Muscle of arm (tissue), 1 donor: ENCODE measurements at regions not wholly inside any gene's neighbourhood (a gene's known extent, or its start where the extent isn't known, plus 50 kb on each side); places are given as distances from the start of the nearest gene placed in this dataset.
"Not testable (repeated sequence)": the region's sequence is repeated elsewhere in the genome, so short reads cannot be mapped to it uniquely, and the experiment has no call there.

Experiments used
- DNase-seq: peaks from one replicate; pipeline ENCODE4 v3.0.0-alpha.2; 2013

DNA sequence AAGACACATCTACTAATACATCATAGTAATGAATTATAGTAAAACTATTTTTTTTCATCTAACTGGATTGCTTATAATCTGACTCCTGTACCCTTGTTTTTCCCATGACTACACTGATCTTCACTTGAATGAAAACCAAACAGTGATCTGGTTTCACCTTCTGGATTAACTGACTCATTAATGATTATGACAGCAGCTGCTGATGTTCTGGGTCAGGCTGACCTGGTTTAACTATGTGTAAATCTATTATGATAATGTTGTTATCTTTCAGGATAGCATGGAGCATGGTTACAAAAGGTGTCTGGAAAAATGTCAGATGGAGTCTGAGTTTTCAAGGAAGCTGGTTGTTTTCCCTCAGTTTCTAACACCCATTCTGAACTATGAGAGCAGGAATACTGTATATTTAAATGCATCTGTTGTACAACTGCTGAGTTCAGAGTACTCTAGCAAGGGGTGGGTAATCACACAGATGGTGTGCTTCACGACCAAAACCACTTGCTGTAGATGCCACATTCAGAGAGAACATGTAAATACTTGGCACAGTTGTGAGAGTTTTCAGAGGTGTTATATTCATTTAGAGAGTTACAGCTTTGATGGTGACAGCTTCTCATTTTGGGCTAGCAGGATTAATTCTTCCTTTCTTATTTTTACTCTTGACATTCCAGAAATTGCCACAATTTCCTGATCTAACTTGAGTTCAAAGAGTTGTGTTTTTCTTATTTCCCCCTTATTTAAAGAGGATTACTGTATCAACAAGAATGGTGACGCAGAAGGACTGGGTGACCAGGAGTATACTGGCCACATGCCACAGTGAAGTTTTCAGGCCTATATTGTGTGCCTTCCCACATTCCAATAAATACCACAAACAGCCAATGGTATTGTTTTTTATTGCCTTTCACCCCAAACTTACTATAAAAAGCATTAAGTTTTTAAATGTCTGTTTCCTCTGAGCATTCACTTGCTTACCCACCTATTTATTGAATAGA is 249.7 kb upstream of the TET2 start:
- no peak for DNase-seq

DNA sequence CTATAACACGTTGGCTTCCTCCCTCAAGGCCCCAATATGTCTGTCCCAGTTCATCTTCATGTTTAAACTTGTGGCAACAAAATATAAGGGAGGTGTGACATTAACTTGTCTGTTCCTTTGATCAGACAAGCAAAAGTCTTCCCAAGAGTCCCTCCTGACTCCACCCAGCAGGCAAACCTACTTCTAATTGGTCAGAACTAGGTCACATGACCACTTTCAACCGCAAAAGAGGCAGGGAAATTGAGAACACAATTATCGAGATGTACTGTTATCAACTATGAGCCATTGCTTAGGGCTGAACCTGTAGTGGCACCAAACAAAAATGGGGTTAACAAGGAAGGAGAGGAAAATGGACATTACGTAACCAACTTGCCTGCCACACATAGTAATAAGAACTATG is 246.8 kb upstream of the TET2 start:
- no peak for DNase-seq

DNA sequence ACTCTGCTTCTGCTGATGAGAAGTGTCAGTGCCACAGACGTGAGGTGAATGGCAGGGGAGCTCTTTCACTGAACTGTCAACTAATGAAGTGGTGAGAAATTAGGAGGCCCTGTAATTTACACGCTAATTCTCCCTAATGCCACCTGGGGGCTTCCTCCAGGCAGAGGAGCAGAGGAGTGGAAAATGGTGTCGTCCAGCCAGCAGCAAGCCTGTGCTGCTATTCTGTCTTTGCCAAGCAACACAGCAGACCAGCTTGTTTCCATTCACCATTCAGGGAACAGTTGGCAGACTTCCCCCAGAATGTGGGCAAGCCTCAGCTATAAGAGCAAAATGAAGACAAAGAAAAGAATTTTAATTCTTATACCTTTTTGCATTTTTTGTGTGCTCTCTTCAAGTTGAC is 245.2 kb upstream of the TET2 start:
- DNase-seq = peak; percentile 54

DNA sequence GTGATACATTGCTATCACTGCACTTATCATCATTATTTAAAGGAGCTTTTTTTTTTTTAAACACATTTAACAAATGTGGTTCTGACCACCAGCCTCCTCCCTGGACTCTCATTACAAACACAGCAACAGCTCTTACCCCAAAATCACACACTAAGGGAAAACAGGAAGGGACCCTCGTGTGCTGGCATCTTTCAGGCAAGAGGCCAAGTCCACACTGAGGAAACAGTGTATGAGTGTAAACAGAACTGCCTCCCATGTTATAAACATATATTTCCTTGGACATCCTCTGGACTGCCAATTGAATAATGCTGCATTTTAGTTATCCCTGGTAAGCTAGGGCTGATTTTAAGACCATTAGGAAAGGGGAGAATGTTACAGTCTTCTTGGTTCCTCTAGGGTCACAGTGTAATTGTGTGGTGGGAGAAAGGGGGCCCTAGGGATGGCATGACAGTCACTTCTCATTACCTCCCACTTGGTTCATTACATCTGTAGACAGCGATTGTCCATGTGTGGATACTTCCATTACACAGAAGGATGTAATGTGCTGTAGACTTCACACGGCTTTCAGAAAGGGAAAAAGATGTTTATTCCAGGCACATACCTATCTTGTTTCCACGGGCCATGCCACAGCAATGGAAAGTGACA is 244.6 kb upstream of the TET2 start:
- DNase-seq = no peak

DNA sequence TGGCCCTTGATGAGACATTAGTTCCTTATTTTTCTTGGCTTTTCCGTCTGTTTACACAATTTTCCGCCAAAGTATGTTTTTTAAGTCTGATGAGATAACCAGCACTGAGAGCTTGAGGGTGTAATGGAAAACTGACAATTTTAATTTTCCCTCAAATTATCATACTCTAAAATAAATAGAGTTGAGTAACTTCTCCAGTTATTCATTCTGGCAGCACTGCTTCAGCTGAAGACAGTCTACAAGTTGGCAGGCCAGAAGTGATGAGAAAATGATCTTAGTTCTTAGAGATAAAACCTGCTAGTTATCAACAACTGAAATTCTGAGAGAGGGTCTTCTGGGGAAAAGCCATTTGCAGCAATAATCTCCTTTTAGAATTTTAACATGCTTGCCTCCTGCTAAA is 241.6 kb upstream of the TET2 start:
- no peak for DNase-seq

DNA sequence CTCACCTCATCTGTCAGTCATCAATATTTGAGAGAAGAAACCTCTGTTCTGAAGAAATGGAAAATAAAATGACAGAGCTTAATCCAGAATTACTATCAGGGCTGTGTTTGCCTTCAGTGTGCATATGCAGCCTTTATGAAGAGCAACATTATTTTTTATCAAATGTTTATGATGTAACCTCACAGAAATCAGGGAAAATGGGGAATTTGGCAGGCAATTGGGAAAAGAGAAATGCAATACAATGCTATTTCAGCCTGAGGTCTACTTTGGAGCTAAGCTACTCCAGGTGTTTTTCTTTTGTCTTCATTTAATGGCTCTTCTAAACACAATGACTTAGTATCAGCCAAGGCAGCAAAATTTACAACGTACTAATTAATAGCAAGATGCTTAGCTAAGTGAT is 241.1 kb upstream of the TET2 start:
- DNase-seq = no peak

DNA sequence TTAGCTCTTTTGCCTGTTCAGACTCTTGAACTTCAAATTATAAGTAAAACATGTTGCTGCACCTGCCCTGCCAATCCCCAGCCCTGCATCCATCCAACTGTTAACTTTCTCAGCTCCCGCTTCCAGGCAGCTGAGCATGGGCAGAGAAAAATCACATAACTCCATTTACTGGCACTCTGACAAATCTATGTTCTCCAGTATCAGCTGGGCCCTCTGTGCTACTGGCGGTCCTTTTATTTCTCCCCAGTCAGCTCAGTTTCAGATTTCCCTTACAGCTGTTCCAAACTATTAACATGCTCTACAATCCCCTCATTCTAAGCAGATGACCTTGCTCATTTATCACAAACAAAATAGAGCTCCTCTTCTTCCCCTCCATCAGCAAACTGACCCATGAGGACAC is 240.4 kb upstream of the TET2 start:
- peak; percentile 36 for DNase-seq

DNA sequence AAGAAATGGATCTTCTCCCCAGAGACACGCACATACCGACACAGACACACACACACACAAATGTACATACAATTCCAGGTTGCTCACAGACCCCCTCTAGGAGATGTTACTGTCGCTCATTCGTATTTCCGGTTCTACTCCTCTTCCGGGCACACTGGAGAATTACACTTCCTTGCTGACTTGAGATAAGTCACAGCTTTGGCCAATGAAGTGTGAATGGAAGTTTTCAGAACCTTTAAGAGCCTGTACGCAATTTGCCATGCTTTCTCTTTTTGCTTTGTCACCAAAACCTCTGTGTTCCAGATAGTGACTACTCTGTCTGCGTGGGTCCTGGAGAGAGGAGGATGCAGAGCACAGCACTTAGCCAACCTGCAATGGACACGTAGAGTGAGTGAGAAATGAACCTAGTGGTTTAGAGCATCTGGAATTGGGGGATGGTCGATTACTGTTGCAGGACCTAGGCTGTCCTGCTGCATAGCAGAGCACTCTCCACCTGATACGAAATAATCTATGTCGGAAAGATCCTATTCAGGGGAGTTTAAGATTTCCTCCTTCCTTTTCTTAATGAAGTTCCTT is 239.5 kb upstream of the TET2 start:
- no peak for DNase-seq

DNA sequence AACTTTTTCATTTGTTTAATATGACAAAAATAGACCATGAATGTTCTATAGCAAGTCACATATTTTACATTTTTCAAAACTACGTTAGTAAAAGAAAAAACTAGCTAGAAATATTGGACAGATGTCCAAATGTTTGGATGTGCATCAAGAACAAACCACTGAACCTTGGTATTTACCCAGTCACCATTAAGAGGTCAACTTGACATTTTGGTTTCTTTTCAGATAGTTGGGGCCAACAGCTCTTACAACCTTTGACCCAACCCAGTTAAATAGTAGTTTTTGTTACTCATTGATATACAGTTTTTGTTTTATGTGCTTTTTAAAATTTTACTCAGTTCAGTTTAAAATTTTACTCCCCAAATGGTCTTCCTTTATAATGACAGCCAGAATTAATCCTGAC is 238.7 kb upstream of the TET2 start:
- DNase-seq = no peak

DNA sequence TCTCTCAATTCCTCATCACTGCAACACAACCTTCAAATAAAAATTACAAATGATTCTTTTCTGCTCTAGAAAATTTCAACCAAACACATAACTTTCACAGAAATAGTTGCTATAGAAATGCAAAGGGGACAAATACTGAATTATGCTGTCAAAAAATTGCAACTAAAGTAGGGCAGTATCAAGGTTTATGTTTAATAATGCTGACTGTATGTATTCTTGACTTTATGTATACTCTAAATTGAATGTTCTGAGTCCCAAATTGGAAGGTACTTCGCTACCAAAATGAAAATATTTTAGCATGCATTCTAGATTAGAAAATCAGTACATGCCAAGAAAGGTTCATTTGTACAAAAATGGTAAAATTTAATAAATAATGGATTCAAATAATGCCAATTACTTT is 237.3 kb upstream of the TET2 start:
- DNase-seq = no peak

DNA sequence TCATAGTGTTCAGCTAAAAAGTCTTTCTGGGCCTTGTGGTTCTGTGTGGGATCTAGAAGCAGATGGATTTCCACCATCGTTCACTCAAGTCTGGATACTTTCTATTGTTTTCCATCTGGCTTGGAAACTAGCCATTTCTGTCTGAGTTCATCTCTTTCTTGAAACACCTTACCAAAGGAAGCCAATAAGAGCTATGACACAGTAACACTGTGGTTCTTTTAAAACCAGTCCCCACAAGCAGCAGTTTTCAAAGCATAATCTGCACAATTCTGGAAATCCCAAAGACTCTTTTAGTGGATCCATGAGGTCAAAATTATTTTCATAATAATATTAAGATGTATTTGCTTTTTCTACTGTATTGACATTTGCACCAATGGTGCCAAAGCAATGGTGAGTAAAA is 234.2 kb upstream of the TET2 start:
- no peak for DNase-seq

DNA sequence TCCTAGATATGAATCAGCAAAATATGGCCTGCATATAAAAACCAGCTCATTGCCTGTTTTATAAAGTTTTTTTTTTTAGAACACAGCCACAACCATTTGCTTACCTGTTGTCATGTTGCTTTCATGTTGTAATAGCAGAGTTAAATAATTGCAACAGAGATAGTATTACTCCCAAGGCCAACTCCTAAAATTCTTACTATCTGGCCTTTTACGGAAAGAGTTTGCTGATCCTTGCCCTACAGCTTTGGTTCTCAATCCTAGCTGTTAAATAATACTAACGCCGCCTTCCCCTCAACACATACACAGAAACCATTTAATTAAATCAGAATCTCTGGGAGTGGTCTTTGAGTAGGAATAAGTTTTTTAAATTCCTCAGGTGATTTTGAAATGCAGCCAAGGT is 231.3 kb upstream of the TET2 start:
- DNase-seq = no peak

DNA sequence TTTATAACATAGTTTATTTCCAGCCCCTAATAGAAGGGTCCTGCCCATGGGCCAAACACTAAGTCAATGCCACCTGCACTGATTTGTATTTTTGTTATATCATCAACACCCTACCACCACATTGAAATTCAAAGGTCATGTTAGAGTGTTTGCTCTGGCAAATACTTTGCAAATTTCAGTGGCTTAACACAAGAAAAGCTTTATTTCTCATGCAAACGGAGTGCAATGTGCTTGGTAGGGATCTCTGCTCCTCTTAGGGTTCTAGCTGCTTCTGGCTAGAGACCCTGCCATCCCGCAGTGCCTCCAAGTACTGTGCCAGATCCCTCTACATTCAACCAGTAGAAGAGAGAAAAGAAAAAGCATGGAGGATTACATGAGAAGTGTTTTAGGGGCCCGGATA is 230.8 kb upstream of the TET2 start:
- DNase-seq = no peak

DNA sequence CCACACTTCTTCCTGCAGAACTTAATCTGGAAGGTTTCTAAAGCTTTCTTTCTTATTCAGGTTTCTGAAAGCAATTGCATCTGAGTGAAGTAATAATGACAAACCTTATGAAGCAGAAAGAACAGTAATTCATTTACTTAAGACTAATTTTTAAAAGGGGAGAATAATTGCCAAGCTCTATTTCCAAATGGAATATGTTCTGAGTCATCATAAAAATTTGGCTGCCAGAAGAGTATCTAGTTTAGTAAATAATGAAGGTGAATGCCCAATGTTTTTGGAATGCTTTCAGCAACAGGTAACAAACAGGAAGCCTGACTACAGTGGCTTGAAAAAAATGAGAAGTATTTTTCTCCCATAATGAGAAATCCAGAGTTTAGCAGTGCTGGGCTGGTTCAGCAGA is 227.3 kb upstream of the TET2 start:
- DNase-seq = no peak

DNA sequence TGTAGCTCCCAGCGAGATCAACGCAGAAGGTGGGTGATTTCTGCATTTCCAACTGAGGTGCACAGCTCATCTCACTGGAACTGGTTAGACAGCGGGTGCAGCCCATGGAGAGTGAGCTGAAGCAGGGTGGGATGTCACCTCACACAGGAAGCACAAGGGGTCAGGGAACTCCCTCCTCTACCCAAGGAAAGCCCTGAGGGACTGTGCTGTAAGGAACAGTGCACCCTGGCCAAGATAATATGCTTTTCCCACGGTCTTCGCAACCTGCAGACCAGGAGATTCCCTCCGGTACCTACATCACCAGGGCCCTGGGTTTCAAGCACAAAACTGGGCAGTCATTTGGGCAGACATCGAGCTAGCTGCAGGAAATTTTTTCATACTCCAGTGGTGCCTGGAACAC is 216.4 kb upstream of the TET2 start:
- DNase-seq = no peak

DNA sequence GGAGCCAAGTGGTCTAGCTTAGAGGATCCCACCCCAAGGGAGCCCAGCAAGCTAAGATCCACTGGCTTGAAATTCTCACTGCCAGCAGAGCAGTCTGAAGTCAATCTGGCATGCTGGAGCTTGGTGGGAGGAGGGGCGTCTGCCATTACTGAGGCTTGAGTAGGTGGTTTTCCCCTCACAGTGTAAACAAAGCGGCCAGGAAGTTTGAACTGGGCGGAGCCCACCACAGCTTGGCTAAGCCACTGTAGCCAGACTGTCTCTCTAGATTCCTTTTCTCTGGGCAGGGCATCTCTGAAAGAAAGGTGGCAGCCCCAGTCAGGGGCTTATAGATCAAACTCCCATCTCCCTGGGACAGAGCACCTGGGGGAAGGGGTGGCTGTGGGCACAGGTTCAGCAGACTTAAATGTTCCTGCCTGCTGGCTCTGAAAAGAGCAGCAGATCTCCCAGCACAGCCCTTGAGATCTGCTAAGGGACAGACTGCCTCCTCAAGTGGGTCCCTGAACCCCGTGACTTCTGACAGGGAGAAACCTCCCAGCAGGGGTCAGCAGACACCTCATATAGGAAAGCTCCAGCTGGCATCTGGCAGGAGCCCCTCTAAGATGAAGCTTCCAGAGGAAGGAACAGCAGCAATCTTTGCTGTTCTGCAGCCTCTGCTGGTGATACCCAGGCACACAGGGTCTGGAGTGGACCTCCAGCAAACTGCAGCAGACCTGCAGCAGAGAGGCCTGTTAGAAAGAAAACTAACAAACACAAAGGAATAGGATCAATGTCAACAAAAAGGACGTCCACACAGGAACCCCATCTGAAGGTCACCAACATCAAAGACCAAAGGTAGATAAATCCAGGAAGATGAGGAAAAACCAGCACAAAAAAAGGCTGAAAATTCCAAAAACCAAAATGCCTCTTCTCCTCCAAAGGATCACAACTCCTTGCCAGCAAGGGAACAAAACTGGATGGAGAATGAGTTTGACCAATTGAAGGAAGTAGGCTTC is 215.6 kb upstream of the TET2 start:
- not testable (repeated sequence) for DNase-seq

DNA sequence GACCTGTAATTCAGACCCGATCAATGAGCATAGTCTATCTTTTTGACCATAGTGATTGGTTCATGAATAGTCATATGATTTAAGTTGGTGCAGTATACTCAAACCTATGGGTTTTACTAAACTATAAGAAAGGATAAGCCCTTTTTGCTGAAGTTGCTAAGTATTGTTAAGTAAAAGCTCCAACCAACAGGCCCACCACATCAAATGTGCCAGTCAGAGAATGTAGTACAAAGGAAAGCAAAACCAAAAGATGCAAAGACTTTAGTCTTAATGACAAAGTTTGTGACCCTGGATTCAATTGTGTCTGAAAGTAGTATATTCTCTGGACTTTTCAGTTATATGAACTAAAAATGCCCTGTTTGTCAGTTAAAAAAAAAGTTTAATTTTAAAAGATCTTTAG is 208.1 kb upstream of the TET2 start:
- DNase-seq = no peak

DNA sequence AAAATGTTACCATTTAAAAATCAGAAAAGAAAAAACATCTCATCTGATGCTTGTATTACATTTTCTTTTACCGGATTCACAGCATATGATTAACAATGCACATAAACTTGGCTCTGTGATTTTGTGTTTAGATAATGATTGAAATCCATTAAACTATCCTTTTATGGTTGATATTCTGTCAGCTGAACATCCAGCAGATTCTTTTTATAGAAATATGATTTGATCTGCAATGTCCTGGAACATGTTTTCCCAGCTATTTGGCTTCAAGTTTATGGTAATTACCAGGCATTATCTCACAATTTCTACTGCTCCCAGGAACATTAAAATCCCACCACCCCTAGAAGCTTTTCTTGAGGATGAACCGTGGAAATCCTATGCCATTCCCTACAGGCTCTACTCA is 205.7 kb upstream of the TET2 start:
- no peak for DNase-seq

DNA sequence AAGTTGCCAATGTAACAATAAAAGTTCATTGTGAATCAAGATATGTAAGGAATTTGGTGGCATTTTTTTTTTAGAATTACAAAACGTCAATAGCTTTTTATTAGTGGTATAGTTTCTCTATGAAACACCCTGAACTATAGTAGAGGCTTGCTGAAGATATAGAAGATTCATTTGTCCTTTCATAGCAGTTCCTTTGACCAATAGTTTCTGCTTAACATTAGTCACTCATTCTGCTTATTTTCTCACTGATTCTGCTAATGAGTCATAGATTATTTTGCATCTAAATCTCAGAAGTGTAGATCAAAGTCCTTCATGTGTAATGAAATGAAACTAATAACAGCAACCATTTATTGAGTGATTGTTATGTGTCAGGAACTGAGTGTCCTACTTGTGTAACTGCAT is 205.0 kb upstream of the TET2 start:
- DNase-seq = no peak

DNA sequence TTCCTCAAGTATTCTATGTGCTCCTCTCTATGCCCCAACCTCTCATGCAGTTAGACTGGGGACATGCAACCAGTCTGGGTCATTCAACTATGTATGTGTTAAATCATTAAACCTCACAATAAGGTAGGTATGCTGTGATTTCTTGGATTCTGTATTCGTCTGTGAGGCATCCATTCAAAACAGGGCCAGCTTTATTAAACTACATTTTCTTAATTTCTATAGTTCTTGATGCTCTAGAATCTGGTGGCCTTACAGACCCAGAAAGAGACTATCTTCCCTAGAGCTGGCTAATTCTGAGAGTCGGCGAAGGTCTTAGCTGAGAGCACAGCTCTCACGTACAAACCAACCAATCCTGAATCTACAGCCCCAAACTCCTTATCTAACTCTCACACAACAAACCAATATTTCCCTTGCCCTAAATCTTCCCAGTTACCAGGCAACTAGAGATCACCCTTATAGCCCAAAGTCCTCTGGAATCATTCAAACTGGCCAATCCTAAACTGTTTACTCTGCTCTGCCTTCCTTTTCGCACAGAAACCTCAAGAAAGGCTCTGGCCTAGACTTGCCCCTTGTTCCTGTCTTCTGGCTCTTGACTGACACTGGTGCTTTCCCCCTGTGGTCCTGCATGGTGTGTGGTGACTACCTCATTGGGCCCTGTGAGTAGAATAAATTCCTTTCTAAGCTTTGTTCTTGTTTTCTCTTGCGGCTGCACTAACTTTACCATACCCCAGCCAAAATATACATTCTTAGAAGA is 203.5 kb upstream of the TET2 start:
- no peak for DNase-seq

DNA sequence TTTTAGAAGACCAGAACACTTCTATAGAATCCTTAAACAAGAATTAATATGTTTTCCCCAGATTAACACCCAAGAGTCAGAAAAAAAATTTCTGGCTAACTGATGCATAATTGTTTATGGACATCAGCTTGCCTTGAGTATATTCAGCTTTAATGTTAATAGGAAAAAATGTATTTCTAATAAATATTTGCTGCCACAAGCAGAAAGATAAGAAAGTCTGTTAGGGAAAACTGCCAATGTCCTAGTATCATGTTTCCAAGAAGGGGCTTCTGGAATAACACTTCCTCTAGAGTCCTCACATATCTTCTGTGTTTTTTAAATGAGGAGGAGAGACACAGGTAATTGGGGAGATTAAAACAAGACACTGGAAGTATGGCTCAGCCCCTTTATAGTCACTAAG is 202.1 kb upstream of the TET2 start:
- DNase-seq = no peak
